ENCODE measurements at regions not wholly inside any gene's neighbourhood (a gene's known extent, or its start where the extent isn't known, plus 50 kb on each side); places are given as distances from the start of the nearest gene placed in this dataset.

DNA sequence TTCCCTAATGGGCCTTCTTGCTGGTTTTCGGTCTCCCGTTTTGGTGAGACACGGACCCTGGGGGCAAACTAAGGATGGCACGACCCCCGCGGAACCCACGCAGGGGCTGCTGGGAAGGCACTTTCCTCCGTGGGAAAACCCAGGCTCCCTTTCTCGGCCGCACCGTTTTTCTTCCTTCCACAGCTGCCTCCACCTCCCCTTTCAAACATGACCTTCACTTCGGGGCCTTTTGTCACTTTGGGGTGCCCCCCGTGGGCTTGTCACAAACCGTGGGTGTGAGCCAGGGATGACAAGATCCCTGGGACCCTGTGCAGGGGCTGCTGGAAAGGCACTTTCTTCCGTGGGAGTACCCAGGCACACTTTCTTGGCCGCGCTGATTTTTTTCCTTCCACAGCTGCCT is 268.7 kb downstream of the ALG10 start:
- Histone ChIP-seq H3K9me3 (peaks cover 0 to 92% (median 6%) of the 10 kb centered on the region in 11 donors), H3K36me3 (no peaks in the 10 kb centered on the region), H3K4me1 (no peaks in the 10 kb centered on the region), H3K27ac (no peak overlapping the region), H3K4me3 (no peak overlapping the region), H3K27me3 (peaks cover 0 to 19% (median 13%) of the 10 kb centered on the region in 7 donors)
- peak in 1 of 2 donors; percentile 2 for DNase-seq
- ATAC-seq, result no peak
- TF ChIP-seq, protein P1, sequence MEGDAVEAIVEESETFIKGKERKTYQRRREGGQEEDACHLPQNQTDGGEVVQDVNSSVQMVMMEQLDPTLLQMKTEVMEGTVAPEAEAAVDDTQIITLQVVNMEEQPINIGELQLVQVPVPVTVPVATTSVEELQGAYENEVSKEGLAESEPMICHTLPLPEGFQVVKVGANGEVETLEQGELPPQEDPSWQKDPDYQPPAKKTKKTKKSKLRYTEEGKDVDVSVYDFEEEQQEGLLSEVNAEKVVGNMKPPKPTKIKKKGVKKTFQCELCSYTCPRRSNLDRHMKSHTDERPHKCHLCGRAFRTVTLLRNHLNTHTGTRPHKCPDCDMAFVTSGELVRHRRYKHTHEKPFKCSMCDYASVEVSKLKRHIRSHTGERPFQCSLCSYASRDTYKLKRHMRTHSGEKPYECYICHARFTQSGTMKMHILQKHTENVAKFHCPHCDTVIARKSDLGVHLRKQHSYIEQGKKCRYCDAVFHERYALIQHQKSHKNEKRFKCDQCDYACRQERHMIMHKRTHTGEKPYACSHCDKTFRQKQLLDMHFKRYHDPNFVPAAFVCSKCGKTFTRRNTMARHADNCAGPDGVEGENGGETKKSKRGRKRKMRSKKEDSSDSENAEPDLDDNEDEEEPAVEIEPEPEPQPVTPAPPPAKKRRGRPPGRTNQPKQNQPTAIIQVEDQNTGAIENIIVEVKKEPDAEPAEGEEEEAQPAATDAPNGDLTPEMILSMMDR (IDR thresholded peaks at IDR 0.05), result no peak
- 78 to 79% methylated on average over 17 of the region's 17 CpGs for WGBS, 2 donors
- intact Hi-C loops (cut with DNase I), result no loop called here

DNA sequence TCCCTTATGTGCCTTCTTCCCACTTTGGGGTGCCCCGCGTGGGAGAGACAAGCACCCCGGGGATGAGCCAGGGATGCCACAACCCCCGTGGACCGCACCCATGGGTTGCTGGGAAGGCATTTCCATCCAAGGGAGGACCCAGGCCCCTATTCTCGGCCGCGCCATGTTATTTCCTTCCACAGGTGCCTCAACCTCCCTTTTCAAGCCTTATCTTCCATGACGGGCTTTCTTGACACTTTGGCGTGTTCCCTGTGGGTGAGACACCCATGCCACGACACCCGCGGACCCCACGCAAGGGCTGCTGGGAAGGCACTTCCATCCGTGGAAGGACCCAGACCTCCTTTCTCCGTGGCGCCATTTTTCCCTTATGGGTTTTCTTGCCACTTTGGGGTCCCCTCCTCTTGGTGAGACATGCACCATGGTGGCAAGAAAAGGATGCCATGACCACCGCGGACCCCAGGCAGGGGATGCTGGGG is 269.2 kb downstream of the ALG10 start:
- WGBS, 2 donors, result 79 to 83% methylated on average over 19 of the region's 19 CpGs
- Histone ChIP-seq H3K9me3 (peaks cover 0 to 92% (median 2%) of the 10 kb centered on the region in 11 donors), H3K27ac (no peak overlapping the region), H3K4me1 (no peaks in the 10 kb centered on the region), H3K36me3 (no peaks in the 10 kb centered on the region), H3K27me3 (peaks cover 0 to 23% (median 13%) of the 10 kb centered on the region in 7 donors), H3K4me3 (no peak overlapping the region)
- TF ChIP-seq, protein P1 (IDR thresholded peaks at IDR 0.05), result no peak
- intact Hi-C loops (cut with DNase I), result no loop called here
- no peak for DNase-seq
- no peak for ATAC-seq

DNA sequence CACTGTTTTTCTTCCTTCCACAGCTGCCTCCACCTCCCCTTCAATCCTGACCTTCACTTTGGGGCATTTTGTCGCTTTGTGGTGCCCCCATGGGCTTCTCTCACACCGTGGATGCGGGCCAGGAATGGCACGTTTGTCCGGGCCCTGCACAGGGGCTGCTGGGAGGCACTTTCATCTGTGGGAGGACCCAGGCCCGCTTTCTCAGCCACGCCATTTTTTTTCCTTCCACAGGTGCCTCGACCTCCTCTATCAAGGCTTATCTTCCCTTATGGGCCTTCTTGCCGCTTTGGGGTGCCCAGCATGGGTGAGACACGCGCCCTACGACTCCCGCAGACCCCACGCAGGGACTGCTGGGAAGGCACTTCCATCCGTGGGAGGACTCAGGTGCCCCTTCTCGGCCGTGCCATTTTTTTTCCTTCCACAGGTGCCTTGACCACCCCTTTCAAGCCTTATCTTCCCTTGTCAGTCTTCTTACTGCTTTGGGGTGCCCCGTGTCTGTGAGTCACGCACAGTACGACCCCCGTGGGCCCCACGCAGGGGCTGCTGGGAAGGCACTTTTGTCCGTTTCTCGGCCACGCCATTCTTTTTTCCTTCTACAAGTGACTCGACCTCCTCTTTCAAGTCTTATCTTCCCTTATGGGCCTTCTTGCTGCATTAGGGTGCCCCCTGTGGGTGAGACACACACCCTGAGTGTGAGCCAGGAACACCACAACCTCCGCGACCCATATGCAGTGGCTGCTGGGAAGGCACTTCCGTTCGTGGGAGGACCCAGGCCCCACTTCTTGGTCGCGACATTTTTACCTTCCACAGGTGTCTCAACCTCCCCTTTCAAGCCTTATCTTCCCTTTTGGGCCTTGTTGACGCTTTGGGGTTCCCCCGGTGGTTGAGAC is 270.7 kb downstream of the ALG10 start:
- 74 to 75% methylated on average over 34 of the region's 34 CpGs for WGBS, 2 donors
- intact Hi-C loops (cut with DNase I), result no loop called here
- TF ChIP-seq, protein P1 (IDR thresholded peaks at IDR 0.05), result peak in 2 of 9 donors; percentile 20 to 32
- no peak overlapping the region for H3K4me3 ChIP-seq
- H3K9me3 ChIP-seq, result peaks cover 0 to 84% (median 0%) of the 10 kb centered on the region in 11 donors
- DNase-seq (peak in 1 of 2 donors; percentile 2), ATAC-seq (no peak)
- no peaks in the 10 kb centered on the region for H3K4me1 ChIP-seq
- H3K27ac ChIP-seq, result no peak overlapping the region
- no peaks in the 10 kb centered on the region for H3K36me3 ChIP-seq
- peaks cover 0 to 36% (median 13%) of the 10 kb centered on the region in 7 donors for H3K27me3 ChIP-seq

DNA sequence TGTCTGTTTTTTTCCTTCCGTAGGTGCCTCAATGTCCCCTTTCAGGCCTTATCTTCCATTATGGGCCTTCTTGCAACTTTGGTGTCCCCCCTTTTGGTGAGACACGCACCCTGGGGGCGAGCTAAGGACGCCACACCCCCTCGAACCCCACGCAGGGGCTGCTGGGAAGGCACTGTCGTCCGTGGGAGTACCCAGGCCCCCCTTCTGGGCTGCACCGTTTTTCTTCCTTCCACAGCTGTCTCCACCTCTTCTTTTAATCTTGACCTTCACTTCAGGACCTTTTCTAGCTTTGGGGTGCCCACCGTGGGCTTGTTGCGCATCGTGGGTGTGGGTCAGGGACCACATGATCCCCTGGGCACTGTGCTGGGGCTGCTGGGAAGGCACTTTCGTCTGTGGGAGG is 271.8 kb downstream of the ALG10 start:
- peaks cover 0 to 86% (median 0%) of the 10 kb centered on the region in 11 donors for H3K9me3 ChIP-seq
- no peak for ATAC-seq

More for the DNA sequence above, 271.8 kb downstream of the ALG10 start:
- H3K4me3 ChIP-seq, result no peak overlapping the region
- no peaks in the 10 kb centered on the region for H3K4me1 ChIP-seq
- TF ChIP-seq, protein P1 (IDR thresholded peaks at IDR 0.05), result no peak
- WGBS, 2 donors, result 69% methylated on average over 13 of the region's 13 CpGs
- intact Hi-C loops (cut with DNase I), result no loop called here
- DNase-seq, result peak in 1 of 2 donors; percentile 1
- peaks cover 0 to 36% (median 17%) of the 10 kb centered on the region in 7 donors for H3K27me3 ChIP-seq
- H3K27ac ChIP-seq, result no peak overlapping the region
- H3K36me3 ChIP-seq, result no peaks in the 10 kb centered on the region
